LNCaP clone FGC (cell line): ENCODE measurements at regions not wholly inside any gene's neighbourhood (a gene's known extent, or its start where the extent isn't known, plus 50 kb on each side); places are given as distances from the start of the nearest gene placed in this dataset.

Source experiments
- DNase-seq: peaks from one replicate; pipeline ENCODE4 v3.0.0-alpha.2; 2011; ENCODE audit warnings: low read depth
- H3K4me3 ChIP-seq: 2 replicates; pipeline ENCODE4 v1.5.1; 2011; ENCODE audit warnings: mild to moderate bottlenecking, low read depth, low read length, control low read depth
- TF ChIP-seq, protein P1 (sequence below): IDR thresholded peaks from 2 replicates; pipeline ENCODE4 v1.5.1; 2012; ENCODE audit warnings: mild to moderate bottlenecking; ENCODE audit not compliant: control insufficient read depth, insufficient read depth; ENCODE audit errors: extremely low read depth

DNA sequence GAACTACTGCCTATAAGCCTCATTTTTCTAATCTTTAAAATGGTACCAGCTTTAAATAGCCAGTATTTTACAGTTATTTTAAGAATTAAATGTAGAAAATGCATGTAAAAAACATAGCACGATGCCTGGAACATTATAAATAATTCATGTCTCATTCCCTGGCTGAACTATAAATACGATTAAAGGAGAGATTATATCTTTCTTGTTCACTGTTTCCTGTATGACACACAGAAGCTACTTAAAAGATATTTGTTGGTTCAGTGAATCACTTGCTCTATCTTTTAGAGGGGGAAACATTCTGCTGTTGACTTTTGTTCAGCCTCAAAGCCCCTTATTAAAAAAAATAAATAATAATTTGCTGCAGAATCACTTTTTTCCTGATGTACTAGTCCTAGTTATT is 406.9 kb downstream of the LRFN5 start:
- no peak for DNase-seq
- TF ChIP-seq, protein P1, sequence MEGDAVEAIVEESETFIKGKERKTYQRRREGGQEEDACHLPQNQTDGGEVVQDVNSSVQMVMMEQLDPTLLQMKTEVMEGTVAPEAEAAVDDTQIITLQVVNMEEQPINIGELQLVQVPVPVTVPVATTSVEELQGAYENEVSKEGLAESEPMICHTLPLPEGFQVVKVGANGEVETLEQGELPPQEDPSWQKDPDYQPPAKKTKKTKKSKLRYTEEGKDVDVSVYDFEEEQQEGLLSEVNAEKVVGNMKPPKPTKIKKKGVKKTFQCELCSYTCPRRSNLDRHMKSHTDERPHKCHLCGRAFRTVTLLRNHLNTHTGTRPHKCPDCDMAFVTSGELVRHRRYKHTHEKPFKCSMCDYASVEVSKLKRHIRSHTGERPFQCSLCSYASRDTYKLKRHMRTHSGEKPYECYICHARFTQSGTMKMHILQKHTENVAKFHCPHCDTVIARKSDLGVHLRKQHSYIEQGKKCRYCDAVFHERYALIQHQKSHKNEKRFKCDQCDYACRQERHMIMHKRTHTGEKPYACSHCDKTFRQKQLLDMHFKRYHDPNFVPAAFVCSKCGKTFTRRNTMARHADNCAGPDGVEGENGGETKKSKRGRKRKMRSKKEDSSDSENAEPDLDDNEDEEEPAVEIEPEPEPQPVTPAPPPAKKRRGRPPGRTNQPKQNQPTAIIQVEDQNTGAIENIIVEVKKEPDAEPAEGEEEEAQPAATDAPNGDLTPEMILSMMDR: no peak
- no peak overlapping the region for H3K4me3 ChIP-seq

DNA sequence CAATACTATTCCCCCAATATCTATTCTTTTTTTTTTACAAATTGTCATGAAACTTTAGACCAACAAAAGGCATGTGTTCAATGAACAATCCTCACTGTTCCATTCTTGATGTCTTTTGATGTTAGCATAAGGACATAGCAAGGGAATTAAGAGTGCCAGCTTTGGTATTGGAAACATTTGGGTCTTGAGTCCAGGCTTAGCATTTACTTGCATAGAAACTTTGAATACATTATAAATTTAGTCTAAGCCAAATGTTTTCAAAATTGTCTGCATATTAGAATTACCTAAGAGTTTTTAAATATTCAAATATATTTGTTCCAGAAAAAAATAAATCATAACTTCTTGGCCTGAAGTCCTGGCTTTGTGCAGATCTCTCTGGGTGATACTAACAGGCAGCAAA is 406.5 kb downstream of the LRFN5 start:
- TF ChIP-seq, protein P1: no peak
- no peak for DNase-seq
- no peak overlapping the region for H3K4me3 ChIP-seq

DNA sequence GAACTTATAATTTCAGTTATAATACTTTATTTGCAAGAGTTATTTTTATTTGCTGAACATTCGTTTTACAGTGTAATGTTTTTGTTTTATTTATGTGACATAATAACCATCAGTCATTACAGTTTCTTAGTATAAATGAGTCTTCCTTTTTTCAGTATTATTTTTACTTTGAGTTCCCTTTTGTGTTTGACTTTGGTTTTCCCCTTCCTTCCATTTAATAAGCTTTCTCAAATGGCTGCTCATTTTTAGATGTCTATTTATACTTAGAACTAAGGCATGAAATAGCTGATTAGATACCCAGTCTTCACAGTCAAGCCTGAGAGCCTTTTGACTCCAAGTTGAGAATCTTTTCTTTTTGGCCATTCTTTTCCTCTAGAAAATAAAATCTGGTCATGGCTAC is 404.5 kb downstream of the LRFN5 start:
- TF ChIP-seq, protein P1: no peak
- DNase-seq: no peak
- no peak overlapping the region for H3K4me3 ChIP-seq

DNA sequence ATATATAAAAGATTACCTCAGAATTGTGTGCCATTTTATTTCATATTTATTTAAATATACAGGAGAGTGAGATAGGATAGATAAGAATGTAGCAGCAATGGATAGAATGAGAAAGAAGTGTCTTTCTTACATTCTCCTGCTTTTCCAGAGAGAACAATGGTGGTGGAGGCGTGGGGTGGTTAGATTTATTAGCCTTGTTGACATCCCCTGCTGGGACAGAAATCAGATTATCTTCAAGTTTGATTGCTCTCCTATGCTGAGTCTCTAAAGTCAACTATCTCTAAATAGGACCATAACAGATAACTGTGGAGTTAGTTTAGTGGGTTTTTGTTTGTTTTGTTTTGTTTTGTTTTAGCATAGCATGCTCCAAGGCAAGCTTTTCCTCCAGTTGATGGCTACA is 397.6 kb downstream of the LRFN5 start:
- DNase-seq: no peak
- no peak overlapping the region for H3K4me3 ChIP-seq
- TF ChIP-seq, protein P1: no peak

DNA sequence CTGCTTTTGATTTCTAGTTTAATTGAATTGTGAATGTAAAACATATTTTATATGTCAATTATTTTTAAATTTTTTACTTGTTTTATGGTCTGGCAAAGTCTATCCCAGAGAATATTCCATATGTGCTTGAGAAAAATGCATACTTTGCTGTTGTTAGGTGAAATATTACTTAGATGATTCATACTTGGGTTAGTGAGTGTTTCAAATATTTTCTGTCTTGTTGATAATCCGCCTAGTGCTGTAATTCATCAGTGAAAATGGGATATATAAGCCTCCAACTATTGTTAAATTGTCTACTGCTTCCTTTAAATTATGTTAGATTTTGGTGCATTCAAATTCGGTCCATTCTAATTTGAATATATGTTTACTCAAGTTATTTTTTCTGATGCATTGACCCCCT is 395.5 kb downstream of the LRFN5 start:
- DNase-seq: no peak
- TF ChIP-seq, protein P1: no peak
- H3K4me3 ChIP-seq: no peak overlapping the region

DNA sequence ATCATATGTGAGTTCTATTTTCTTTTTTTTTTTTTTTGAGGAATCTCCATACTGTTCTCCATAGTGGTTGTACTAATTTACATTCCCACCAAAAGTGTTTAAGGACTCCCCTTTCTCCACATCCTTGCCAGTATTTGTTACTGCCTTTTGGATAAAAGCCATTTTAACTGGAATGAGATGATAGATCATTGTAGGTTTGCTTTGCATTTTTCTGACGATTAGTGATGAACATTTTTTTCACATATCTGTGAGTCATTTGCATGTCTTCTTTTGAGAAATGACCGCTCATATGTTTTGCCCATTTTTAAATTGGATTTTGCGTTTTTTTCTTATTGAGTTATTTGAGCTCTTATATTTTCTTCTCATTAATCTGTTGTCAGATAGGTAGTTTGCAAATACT is 394.8 kb downstream of the LRFN5 start:
- no peak for DNase-seq
- TF ChIP-seq, protein P1: no peak
- H3K4me3 ChIP-seq: no peak overlapping the region

DNA sequence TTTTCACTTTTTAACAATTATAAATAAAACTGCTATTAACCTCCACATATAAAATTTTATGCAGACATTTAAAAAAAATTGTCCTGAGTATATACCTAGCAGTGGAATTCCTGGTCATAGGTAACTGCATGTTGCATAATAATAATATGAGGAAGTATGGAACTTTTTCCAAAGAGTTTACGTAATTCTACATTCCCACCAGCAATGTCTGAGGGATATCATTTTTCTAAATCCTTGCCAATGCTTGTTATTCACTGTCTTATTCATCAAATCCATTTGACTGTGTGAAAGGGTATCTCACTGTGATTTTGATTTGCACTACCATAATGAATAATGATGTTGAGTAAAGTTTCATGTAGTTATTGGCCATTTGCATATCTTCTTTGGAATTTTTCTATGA is 393.8 kb downstream of the LRFN5 start:
- TF ChIP-seq, protein P1: no peak
- no peak for DNase-seq
- no peak overlapping the region for H3K4me3 ChIP-seq
